ENCODE measurements at regions not wholly inside any gene's neighbourhood (a gene's known extent, or its start where the extent isn't known, plus 50 kb on each side); places are given as distances from the start of the nearest gene placed in this dataset.

DNA sequence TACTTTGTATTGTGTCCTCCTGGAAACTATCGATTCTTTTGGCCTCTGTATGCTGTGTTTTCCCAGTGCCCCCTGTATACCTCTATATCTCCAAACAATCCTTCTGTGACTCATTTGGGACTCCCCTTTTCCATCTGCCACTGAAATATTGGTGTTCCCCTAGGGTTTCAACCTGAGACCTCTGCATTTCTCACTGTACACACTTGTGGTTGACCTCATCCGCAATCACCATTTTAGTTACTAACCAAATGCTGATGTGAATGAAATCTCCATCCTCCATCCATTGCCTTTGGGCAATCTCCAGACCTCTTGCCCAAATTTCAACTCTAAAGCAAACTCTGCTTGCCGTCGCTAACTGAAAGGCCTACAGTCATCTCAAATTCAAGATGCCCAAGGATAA, 190.6 kb upstream of the PLET1 start:
- DNase-seq (ENCODE audit: low read depth) = no peak

DNA sequence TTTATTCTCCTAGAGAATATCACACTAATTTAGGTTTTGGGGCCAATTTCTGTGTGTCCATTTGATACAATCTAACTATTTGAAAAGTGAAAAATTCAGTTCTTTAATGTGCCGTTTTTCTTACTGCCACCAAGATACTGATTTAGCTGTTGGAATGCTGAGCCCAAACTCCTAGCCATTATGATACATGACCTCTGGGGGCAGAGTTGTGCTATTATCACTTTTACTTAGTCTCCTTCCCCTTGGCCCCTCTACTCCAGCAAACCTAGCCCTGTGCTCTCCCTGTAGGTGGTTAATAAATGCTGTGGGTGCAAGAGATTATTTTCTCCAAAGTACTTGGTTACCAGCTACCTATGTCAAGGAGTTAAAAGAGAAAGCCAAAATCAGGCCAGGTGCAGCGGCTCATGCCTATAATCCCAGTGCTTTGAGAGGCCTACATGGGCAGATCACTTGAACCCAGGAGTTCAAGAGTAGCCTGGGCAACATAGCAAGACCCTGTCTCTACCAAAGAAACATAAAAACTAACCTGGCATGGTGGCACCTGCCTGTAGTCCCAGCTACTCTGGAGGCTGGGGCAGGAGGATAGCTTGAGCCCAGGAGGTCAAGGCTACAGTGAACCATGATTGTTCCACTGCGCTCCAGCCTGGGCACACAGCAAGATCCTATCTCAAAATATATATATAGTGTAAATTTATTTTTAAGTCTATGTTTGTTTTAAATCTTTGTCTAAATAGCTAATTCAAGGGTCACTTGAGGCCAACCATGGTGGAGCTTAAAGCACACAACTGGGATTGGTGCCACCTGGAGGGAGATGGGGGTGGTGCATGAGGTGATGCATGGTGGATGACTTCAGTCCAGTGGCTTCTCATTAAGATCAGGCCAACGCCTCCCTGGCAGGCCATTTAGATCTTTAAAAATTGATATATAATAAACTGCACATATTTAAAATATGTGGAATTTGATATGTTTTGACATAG, 193.2 kb upstream of the PLET1 start:
- TF ChIP-seq, protein P1, sequence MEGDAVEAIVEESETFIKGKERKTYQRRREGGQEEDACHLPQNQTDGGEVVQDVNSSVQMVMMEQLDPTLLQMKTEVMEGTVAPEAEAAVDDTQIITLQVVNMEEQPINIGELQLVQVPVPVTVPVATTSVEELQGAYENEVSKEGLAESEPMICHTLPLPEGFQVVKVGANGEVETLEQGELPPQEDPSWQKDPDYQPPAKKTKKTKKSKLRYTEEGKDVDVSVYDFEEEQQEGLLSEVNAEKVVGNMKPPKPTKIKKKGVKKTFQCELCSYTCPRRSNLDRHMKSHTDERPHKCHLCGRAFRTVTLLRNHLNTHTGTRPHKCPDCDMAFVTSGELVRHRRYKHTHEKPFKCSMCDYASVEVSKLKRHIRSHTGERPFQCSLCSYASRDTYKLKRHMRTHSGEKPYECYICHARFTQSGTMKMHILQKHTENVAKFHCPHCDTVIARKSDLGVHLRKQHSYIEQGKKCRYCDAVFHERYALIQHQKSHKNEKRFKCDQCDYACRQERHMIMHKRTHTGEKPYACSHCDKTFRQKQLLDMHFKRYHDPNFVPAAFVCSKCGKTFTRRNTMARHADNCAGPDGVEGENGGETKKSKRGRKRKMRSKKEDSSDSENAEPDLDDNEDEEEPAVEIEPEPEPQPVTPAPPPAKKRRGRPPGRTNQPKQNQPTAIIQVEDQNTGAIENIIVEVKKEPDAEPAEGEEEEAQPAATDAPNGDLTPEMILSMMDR (IDR thresholded peaks at IDR 0.05; ENCODE audit: insufficient read depth, low read depth, low read length) = peak; percentile 59
- H3K4me3 ChIP-seq (ENCODE audit: low read depth, low read length) = no peak overlapping the region
- peak; percentile 44 for DNase-seq (ENCODE audit: low read depth)

More for the DNA sequence above, 190.6 kb upstream of the PLET1 start:
- H3K4me3 ChIP-seq (ENCODE audit: low read depth, low read length) = no peak overlapping the region
- TF ChIP-seq, protein P1 (IDR thresholded peaks at IDR 0.05; ENCODE audit: insufficient read depth, low read depth, low read length) = no peak

DNA sequence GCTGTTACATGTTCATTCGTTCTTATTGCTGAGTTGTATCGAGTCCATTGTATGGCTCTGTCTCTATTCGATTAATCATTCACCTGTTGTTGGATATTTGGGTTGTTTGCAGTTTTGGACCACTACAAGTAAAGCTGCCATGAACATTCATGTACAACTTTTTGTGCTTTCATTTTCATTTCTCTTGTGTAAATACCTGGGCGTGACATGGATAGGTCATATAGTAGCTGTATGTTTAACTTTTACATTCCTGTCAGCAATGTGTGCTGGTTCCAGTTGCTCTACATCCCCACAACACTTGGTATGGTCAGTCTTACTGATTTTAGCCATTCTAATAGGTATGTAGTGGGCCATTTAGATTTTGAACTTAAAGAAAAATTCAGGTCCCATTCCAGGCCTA, 194.2 kb upstream of the PLET1 start:
- TF ChIP-seq, protein P1 (IDR thresholded peaks at IDR 0.05; ENCODE audit: insufficient read depth, low read depth, low read length) = no peak
- no peak overlapping the region for H3K4me3 ChIP-seq (ENCODE audit: low read depth, low read length)
- DNase-seq (ENCODE audit: low read depth) = no peak

DNA sequence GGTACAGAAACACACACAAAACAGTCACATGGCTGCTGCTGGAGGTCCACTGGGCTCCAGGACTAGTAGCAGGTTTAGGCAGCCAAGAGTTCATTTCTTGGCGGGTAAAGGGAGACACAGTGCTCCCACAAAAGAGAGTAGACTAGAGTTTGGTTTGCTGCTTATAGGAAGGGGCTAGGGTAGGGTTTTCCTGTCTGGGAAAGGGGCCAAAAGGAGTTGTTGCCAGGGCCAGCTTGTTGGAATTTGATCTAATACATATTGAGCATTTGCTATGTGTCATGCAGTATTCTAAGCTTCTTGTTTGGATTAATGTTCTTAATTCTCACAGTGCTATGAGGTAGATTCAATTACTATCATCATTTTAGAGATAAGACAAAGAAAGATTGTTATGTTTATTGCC, 195.1 kb upstream of the PLET1 start:
- TF ChIP-seq, protein P1 (IDR thresholded peaks at IDR 0.05; ENCODE audit: insufficient read depth, low read depth, low read length) = no peak
- DNase-seq (ENCODE audit: low read depth) = peak; percentile 2
- H3K4me3 ChIP-seq (ENCODE audit: low read depth, low read length) = no peak overlapping the region

DNA sequence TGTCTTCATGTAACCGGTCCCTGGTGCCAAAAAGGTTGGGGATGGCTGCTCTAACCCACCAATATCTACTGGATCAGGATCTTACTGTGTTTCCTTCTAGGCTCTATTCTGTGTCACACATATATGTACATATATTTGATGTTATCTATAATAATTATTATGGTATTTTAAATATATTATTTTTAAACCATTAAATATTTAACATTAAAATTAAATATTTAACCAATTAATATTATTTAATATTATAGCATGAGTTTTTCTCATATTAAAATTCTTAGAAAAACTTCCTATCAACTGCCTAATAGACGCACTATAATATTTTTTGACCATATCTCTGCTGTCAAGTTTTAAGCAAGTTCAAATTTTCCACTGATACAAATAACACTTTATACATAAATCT, 196.9 kb upstream of the PLET1 start:
- TF ChIP-seq, protein P1 (IDR thresholded peaks at IDR 0.05; ENCODE audit: insufficient read depth, low read depth, low read length) = no peak
- no peak overlapping the region for H3K4me3 ChIP-seq (ENCODE audit: low read depth, low read length)
- no peak for DNase-seq (ENCODE audit: low read depth)

DNA sequence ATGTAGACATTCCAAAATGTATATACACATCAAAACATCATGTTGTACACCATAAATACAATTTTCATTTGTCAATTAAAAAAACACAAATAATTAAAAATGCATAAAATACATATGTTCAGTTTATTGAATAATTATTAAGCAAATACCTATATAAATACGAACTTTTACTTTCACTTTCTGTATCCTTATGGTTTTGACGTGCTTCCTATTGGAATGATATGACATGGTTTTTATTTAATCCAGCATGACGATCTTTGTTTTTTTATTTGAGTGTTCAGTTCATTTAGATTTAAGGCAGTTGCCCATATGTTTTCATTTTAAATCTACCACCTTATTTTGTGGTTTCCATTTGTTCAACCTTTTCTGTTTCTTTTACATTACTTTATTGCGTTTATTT, 198.3 kb upstream of the PLET1 start:
- peak overlapping the region; percentile 37 for H3K4me3 ChIP-seq (ENCODE audit: low read depth, low read length)
- DNase-seq (ENCODE audit: low read depth) = peak; percentile 38
- TF ChIP-seq, protein P1 (IDR thresholded peaks at IDR 0.05; ENCODE audit: insufficient read depth, low read depth, low read length) = no peak
